Lower leg skin (tissue), 3 donors: ENCODE measurements at regions not wholly inside any gene's neighbourhood (a gene's known extent, or its start where the extent isn't known, plus 50 kb on each side); places are given as distances from the start of the nearest gene placed in this dataset.

Experiments used
- CTCF ChIP-seq, 3 donors: fragments of 450-650 bp; IDR thresholded peaks; one replicate each; pipeline ENCODE4 v1.5.1; 2016; ENCODE audit warnings: antibody characterized with exemption in 3 of 3, mild to moderate bottlenecking in 3 of 3, moderate library complexity in 2 of 3
- POLR2A ChIP-seq, 2 donors: fragments of 450-650 bp; IDR thresholded peaks; one replicate each; pipeline ENCODE4 v1.6.1; 2016 to 2017; ENCODE audit warnings: antibody characterized with exemption in 2 of 2, mild to moderate bottlenecking in 1 of 2, moderate library complexity in 1 of 2

GRCh38 chrX:147180886-147181285 lies 366.3 kb upstream of the CXorf51A start:
- TF ChIP-seq CTCF (IDR thresholded peaks at IDR 0.05) (no peak), POLR2A (IDR thresholded peaks at IDR 0.05) (no peak)
